HG02885 (cell line): ENCODE measurements at regions not wholly inside any gene's neighbourhood (a gene's known extent, or its start where the extent isn't known, plus 50 kb on each side); places are given as distances from the start of the nearest gene placed in this dataset.
"Not testable (repeated sequence)": the region's sequence is repeated elsewhere in the genome, so short reads cannot be mapped to it uniquely, and the experiment has no call there.

Experiments
- ATAC-seq: cut with Tn5 transposase; IDR thresholded peaks from one replicate; pipeline ENCODE4 v1.9.1; 2021; ENCODE audit warnings: mild to moderate bottlenecking; ENCODE audit not compliant: unreplicated experiment, poor library complexity

- ATAC-seq, result no peak
Observed at GRCh38 chr1:198809247-198809646, 170.4 kb downstream of the PTPRC start.

- no peak for ATAC-seq
Observed at GRCh38 chr1:198811449-198811848, 172.6 kb downstream of the PTPRC start.

GRCh38 chr1:198823626-198824025 is 184.8 kb downstream of the PTPRC start:
- no peak for ATAC-seq

- no peak for ATAC-seq
Observed at GRCh38 chr1:198825254-198825653, 186.4 kb downstream of the PTPRC start.

GRCh38 chr1:198829356-198829755 is 190.5 kb downstream of the PTPRC start:
- no peak for ATAC-seq

GRCh38 chr1:198829944-198830343 is 191.1 kb downstream of the PTPRC start:
- ATAC-seq, result no peak

GRCh38 chr1:198830412-198830811 is 191.6 kb downstream of the PTPRC start:
- ATAC-seq, result no peak

GRCh38 chr1:198833706-198834503 is 195.1 kb downstream of the PTPRC start:
- no peak for ATAC-seq

GRCh38 chr1:198837278-198838021 is 198.6 kb downstream of the PTPRC start:
- no peak for ATAC-seq

- no peak for ATAC-seq
Observed at GRCh38 chr1:198838022-198838342, 199.1 kb downstream of the PTPRC start.

GRCh38 chr1:198841477-198841876 is 202.6 kb downstream of the PTPRC start:
- no peak for ATAC-seq

GRCh38 chr1:198842686-198843085 is 203.8 kb downstream of the PTPRC start:
- no peak for ATAC-seq

GRCh38 chr1:198845271-198845670 is 206.4 kb downstream of the PTPRC start:
- ATAC-seq, result no peak

GRCh38 chr1:198845851-198846250 is 207.0 kb downstream of the PTPRC start:
- no peak for ATAC-seq

- no peak for ATAC-seq
Observed at GRCh38 chr1:198846556-198846955, 207.7 kb downstream of the PTPRC start.

- ATAC-seq, result no peak
Observed at GRCh38 chr1:198848206-198848605, 209.4 kb downstream of the PTPRC start.

- ATAC-seq, result no peak
Observed at GRCh38 chr1:198848649-198849048, 209.8 kb downstream of the PTPRC start.

GRCh38 chr1:198849093-198849492 is 210.3 kb downstream of the PTPRC start:
- ATAC-seq, result no peak

- no peak for ATAC-seq
Observed at GRCh38 chr1:198850196-198850595, 211.4 kb downstream of the PTPRC start.

GRCh38 chr1:198850966-198851365 is 212.1 kb downstream of the PTPRC start:
- ATAC-seq, result not testable (repeated sequence)

GRCh38 chr1:198856601-198857000 is 217.8 kb downstream of the PTPRC start:
- no peak for ATAC-seq

GRCh38 chr1:198858033-198858432 is 219.2 kb downstream of the PTPRC start:
- no peak for ATAC-seq
